Dermis blood vessel endothelial cell (primary cell): ENCODE measurements at regions not wholly inside any gene's neighbourhood (a gene's known extent, or its start where the extent isn't known, plus 50 kb on each side); places are given as distances from the start of the nearest gene placed in this dataset.

Experiments
- DNase-seq: peaks from one replicate; pipeline ENCODE4 v3.0.0; 2010

DNA sequence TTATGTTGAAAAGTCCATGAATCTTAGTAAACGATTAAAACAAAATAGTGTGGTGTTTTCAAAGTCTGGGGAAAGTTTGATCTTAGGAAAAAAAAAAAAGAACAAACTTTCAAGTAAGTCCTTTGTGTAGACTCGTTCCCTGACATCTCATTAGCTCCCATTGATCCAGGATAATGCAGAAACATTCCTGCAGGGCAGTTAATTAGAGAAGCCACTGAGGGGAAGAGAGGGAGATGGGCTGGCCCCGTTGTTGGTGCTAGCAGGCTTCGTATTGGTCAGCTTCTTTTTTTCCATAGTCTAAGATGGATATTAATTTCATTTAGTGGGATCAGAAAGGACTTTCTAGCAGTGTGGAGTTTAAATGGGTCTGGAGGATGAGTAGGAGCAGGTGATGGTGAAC lies 340.2 kb downstream of the DRD1 start:
- DNase-seq = no peak

DNA sequence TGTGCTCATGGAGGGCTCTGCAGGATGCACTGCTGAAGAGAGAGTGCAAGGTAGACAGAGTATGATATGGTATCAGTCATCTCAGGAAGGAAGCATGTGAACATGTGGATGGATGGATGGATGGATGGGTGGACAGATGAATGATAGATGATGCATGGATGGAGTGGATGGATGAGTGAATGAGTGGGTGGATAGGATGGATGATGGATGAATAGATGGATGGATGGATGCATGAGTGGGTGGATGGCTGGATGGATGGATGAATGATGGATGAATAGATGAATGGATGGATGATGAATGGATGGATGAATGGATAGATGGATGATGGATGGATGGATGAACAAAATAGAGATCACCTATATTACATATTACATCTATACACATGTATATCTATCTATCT lies 341.3 kb downstream of the DRD1 start:
- DNase-seq = no peak

GRCh38 chr5:175098301-175098700 lies 345.7 kb downstream of the DRD1 start:
- no peak for DNase-seq

- DNase-seq = no peak
Observed at GRCh38 chr5:175096469-175097165, 347.4 kb downstream of the DRD1 start.

GRCh38 chr5:175094461-175094860 lies 349.5 kb downstream of the DRD1 start:
- no peak for DNase-seq

GRCh38 chr5:175092691-175093090 lies 351.3 kb downstream of the DRD1 start:
- DNase-seq = no peak

- no peak for DNase-seq
Observed at GRCh38 chr5:175088963-175089362, 355.0 kb downstream of the DRD1 start.

DNA sequence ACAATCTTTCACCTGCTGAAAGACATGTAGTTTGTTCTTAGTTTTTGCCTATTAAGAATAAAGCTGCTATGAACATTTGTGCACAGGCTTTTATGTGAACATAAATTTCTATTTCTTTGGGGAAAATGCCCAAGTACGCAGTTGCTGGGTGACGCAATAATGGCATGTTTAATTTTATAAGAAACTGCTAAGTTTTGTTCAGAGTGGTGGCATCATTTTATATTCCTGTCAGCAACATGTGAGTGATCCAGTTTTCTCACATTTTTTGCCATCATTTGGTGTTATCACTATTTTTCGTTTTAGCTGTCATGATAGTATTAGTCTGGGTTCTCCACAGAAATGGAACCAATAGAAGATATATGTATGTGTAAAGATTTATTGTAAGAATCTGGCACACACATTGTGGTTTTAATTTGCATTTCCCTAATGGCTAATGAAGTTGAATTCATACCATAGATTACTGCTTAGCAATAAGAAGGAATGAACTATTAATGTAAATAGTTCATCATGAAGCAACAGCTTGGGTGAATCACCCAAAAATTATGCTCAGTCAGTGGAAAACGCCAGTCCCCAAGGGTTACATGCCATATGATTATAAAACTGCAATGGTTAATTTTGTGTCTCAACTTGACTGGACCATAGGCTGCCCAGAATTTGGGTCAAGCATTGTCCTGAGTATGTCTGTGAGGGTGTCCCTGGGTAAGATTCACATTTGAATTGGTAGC lies 358.6 kb downstream of the MSX2 start:
- no peak for DNase-seq

DNA sequence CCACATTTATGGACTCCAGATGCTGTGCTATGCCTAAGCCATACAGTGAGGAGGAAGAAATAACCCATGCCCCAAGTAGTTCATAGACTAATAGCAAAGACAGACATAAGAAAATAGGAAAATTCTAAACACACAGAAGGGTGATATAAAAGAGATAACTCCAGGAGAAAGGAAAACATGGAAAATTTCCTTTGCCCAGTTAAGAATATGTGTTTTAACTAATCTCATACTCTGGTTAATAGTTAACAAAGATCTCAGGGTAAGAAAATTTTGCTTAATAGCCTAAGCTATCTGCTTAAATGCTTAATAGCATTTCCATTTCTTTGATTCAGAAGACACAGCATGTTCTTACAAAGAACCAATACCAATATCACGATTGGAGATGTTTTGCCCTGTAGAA lies 358.0 kb downstream of the MSX2 start:
- no peak for DNase-seq

- DNase-seq = no peak
Observed at GRCh38 chr5:175079707-175080106, 355.3 kb downstream of the MSX2 start.

DNA sequence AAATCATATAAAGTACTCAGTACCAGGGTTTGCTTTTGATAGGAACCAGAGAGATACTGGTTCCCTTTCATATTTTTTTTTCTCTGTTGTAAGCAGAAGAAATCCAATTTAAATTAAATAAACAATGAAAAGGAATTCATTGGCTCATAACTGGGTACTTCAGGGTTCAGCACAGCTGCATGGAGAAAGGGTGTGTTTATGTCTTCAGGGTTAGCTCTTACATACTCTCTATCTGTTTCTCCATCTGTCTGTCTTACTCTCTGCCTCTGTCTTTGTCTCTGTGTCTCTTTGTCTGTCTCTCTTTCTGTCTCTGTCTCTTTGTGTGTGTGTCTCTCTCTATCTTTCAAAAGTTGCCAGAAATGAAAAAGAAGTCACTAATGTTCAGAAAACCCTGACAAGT lies 345.9 kb downstream of the MSX2 start:
- no peak for DNase-seq

DNA sequence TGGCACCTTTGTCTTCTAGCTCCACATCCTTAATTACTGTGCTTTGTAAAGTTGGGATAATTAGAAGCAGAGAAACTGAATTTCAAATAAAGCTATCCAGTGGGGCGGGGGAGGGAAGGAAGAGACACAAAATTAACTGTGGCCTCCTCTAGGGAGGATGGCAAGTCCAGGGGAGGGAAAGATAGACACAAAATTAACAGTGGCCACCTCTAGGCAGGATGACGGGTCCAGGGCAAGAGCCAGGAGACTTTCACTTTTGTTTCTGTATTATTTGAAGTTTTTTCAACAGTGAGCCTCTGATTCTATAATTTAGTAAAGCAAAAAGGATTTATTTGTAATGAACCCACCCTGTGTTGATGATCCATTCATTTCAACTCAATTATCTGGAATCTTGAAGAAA lies 335.9 kb downstream of the MSX2 start:
- DNase-seq = no peak

DNA sequence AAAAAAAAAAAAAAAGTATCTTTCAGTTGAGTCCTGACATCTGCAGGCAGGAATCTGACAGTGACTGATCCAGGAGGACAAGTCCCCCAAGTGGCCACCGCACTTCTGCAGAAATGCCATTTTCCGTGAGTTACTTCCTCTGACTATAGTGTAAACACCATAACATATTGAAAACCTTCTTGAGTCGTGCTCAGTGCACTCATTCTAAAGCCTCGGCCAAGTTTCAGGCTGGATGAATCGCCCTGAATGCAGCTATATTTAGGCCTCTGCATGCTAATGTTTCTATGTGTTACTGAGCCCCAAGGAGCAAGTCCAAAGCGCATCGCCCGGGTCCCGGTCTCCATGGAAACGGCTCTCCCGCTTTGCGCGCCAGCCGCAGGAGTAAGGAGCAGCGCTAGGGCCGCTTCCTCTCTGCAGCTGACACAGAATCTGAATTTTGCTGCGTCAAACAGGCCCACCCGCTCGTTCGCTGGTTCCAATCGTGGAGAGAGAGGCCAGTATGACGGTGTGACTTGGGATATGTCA lies 335.4 kb downstream of the MSX2 start:
- DNase-seq = no peak

DNA sequence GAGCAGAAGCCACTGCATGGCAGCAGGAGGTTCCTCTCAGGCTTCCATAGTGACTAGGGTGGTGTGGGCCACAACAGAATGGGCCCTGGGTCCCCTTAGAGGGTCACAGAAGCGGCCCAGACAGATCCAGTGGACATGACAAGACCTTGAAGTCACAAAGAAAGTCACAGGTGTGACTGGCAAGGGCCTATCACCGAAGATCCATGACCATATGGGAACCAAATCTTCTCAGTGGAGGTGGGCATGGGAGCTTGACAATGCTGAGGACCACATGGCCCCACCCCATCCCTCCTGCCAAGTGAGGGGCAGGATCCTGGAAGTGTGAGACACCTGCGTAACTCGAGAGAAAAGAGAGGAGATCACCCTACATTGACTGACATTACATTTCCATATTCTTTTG lies 332.4 kb downstream of the MSX2 start:
- DNase-seq = no peak

GRCh38 chr5:175054243-175054642 lies 329.9 kb downstream of the MSX2 start:
- no peak for DNase-seq

GRCh38 chr5:175052351-175052750 lies 328.0 kb downstream of the MSX2 start:
- DNase-seq = no peak

GRCh38 chr5:175047048-175047447 lies 322.7 kb downstream of the MSX2 start:
- DNase-seq = no peak

DNA sequence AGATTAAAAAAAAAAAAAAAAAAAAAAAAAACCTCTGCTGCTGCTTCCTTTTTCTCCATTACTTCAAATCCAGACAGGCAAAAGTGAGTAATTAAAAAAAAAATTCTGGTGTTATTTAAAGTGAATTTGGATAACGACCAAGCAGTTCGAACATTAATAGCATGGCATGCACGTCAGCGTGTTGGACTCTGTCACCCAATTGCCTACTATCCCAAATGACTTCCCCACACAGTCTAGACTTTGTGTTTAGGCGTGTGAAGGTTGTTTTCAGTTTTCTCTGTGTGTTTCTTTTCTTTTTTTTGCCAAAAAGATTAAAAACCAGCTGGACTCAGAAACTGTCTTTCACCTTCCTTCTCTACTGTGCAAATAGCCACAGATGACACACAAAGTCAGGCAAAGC lies 321.4 kb downstream of the MSX2 start:
- DNase-seq = no peak

DNA sequence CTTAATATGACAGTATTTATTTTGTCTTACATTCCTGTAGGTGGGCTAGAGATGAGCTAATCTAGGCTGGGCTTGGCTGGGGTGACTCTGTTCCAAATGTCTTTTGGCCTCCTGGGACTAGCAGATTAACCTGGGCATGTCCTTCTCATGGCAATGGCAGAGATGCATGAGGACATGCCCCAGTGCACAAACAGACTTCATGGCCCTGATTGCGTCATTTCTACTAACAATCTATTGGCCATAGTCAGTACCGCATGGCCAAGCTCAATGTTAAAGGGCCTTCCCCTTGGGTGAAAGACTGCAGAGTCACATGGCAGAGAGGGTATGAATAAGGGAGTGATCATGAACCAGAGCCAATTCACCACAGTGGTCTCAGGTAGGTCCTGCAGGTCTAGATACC lies 313.4 kb downstream of the MSX2 start:
- no peak for DNase-seq

GRCh38 chr5:175035882-175036533 lies 311.6 kb downstream of the MSX2 start:
- DNase-seq = no peak

DNA sequence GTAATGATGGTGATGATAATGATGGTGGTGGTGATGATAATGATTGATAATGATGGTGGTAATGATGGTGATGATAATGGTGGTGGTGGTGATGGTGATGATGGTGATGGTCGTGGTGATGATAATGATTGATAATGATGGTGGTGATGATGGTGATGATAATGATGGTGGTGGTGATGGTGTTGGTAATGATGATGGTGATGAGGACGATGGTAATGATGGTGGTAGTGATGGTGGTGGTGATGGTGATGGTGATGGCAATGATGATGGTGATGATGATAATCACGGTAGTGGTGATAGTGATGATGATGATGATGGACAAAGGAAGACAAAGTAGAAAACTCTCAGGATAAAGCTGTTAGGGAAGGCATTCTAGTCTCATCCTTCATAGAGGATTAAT lies 310.5 kb downstream of the MSX2 start:
- no peak for DNase-seq

DNA sequence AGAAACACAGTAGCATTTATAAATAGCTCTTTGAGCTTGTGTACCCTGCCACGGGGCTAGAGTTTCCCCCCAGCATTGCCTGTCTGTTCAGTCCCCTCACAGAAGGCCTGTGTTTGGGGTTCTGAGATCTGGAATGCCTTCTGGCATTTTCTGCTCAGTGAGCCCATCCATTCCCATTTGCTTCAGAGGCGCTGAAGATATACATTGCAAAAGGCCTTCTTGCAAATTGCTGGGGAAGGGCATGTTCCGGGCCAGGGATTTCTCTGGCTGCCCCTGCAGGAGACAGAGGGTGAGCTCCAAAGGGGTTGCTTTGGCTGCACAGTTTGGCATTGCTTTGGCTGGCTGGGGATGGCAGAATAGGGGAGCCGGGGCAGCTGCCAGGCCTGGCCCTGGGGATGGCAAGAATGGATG lies 308.4 kb downstream of the MSX2 start:
- DNase-seq = no peak

GRCh38 chr5:175032013-175032412 lies 307.6 kb downstream of the MSX2 start:
- DNase-seq = no peak

GRCh38 chr5:175027390-175027789 lies 303.0 kb downstream of the MSX2 start:
- DNase-seq = no peak
